WERI-Rb-1 (cell line): ENCODE measurements at regions not wholly inside any gene's neighbourhood (a gene's known extent, or its start where the extent isn't known, plus 50 kb on each side); places are given as distances from the start of the nearest gene placed in this dataset.

Experiments used
- DNase-seq: peaks from one replicate; pipeline ENCODE4 v3.0.0-alpha.2; 2020
- H3K27ac ChIP-seq: fragments of 250-450 bp; sonication (Bioruptor Pico); 2 replicates; pipeline ENCODE4 v1.5.1; 2020; ENCODE audit warnings: mild to moderate bottlenecking, moderate library complexity
- H3K27me3 ChIP-seq: fragments of 250-450 bp; sonication (Bioruptor Pico); 2 replicates; pipeline ENCODE4 v1.5.1; 2021; ENCODE audit warnings: mild to moderate bottlenecking, low read depth, moderate library complexity; ENCODE audit not compliant: insufficient read depth, severe bottlenecking
- H3K36me3 ChIP-seq: fragments of 250-450 bp; sonication (Bioruptor Pico); 2 replicates; pipeline ENCODE4 v1.5.1; 2020; ENCODE audit warnings: mild to moderate bottlenecking, moderate library complexity
- H3K4me3 ChIP-seq: 2 replicates; pipeline ENCODE4 v1.5.1; 2011; ENCODE audit warnings: low read depth, mild to moderate bottlenecking, control low read depth, low read length
- H3K9me3 ChIP-seq: fragments of 250-450 bp; sonication (Bioruptor Pico); 2 replicates; pipeline ENCODE4 v1.5.1; 2021; ENCODE audit warnings: mild to moderate bottlenecking, moderate library complexity; ENCODE audit not compliant: severe bottlenecking
- TF ChIP-seq, protein P1 (sequence below): IDR thresholded peaks from 2 replicates; pipeline ENCODE4 v1.5.1; 2011; ENCODE audit warnings: low read depth, mild to moderate bottlenecking, control low read depth, inconsistent platforms, low read length

DNA sequence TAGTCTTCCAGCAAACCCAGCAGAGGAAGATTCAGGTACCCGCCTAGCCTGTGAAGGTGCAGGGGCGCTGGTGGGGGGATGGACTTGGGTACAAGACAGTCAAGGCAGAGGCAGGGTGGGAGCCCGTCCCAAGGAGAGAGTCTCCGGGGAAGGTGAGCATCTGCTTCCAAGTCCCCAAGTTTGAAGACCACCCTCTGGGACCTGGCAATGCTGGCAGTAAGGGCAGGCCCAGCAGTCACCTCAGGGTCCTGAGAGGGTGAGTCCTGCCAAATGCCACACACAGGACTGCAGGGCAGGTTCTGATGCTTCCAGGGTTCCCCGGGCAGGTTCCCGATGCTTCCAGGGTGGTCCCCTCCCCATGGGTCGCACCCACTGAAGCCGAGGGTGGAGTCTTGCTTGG lies 261.8 kb upstream of the IRX1 start:
- no peak overlapping the region for H3K27ac ChIP-seq
- no peak for DNase-seq
- TF ChIP-seq, protein P1, sequence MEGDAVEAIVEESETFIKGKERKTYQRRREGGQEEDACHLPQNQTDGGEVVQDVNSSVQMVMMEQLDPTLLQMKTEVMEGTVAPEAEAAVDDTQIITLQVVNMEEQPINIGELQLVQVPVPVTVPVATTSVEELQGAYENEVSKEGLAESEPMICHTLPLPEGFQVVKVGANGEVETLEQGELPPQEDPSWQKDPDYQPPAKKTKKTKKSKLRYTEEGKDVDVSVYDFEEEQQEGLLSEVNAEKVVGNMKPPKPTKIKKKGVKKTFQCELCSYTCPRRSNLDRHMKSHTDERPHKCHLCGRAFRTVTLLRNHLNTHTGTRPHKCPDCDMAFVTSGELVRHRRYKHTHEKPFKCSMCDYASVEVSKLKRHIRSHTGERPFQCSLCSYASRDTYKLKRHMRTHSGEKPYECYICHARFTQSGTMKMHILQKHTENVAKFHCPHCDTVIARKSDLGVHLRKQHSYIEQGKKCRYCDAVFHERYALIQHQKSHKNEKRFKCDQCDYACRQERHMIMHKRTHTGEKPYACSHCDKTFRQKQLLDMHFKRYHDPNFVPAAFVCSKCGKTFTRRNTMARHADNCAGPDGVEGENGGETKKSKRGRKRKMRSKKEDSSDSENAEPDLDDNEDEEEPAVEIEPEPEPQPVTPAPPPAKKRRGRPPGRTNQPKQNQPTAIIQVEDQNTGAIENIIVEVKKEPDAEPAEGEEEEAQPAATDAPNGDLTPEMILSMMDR: no peak
- H3K4me3 ChIP-seq: no peak overlapping the region
- H3K36me3 ChIP-seq: no peaks in the 10 kb centered on the region
- peaks cover 100% of the 10 kb centered on the region for H3K27me3 ChIP-seq
- peaks cover 8% of the 10 kb centered on the region for H3K9me3 ChIP-seq

DNA sequence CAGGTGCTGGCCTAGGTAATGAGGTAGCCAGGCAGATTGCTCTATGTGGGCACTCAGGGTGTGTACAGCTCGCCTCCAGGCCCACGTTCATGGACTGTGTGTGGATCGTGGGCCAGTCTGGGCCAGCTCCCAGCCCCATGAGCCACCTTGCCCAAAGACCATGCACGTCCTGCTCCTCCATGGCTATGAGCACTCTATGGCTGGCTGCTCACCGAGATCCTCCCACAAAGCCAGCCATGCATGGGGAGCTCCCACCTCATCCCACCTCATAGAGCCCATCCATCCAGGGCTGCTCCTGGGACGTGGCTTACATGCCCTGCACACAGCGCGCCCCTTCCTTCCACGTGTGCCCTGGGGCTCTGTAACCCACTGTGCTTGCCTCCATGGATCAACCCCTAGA lies 262.5 kb upstream of the IRX1 start:
- Histone ChIP-seq H3K27me3 (peaks cover 100% of the 10 kb centered on the region), H3K27ac (no peak overlapping the region), H3K4me3 (no peak overlapping the region), H3K36me3 (no peaks in the 10 kb centered on the region), H3K9me3 (peaks cover 11% of the 10 kb centered on the region)
- no peak for DNase-seq
- TF ChIP-seq, protein P1: no peak

DNA sequence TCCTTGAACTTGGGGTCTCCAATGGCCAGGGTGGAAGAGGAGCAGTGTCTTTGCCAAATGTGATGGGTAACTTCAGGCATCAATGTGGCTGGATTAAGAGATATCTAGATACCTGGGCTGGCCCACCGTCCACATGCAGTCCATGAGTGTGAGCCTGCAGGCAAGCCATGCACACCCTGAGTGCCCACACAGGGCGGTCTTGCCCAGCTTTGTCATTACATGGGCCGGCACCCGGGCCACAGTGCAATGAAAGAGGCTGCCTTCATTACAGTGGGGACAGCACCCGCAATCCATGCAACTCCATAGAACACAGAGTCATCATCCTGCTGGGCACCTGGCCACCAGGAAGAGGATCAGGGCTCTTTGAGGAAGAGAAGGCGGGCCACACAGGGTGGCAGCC lies 263.8 kb upstream of the IRX1 start:
- DNase-seq: no peak
- peaks cover 7% of the 10 kb centered on the region for H3K9me3 ChIP-seq
- no peaks in the 10 kb centered on the region for H3K36me3 ChIP-seq
- no peak overlapping the region for H3K4me3 ChIP-seq
- H3K27ac ChIP-seq: no peak overlapping the region
- TF ChIP-seq, protein P1: no peak
- peaks cover 96% of the 10 kb centered on the region for H3K27me3 ChIP-seq

DNA sequence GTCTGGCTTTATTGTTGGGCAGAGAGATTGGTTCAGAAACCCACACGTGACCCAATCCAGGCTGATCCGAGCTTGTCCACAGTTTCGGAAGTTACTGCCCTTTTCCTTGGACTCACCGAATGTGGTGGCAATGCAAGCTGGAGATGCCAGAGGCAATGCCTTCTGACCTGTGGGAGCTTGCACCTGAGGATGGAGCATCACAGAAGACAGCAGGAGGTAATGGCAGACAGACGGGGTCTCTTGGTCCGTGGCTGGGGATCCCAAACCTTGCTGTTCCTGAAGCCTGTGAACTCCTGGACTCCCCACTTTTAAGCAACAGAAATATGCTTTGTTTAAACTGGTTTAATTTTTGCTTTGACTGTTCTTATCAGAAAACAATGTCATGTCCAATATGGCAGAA lies 265.2 kb upstream of the IRX1 start:
- Histone ChIP-seq H3K9me3 (peaks cover 2% of the 10 kb centered on the region), H3K4me3 (no peak overlapping the region), H3K27ac (no peak overlapping the region), H3K36me3 (no peaks in the 10 kb centered on the region), H3K27me3 (peaks cover 95% of the 10 kb centered on the region)
- DNase-seq: no peak
- TF ChIP-seq, protein P1: no peak

DNA sequence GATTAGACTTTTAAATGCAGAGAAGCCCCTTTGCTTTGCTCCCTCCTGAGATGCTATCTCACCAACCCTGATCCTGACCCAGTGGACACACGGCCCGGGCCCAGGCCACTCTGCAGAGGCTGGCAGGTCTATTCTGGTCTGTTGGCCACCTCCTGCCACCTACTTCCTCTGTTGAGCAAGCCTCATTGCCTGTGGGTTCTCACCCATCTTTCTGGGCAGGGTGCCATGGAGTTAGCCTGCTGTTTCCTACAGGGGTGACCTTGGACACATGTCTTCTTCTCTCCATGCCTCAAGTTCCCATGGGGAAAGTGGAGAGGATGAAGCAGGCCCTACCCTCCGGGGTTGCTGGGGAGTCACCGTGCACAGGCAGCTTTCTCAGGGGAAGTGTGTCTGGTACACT lies 266.2 kb upstream of the IRX1 start:
- H3K9me3 ChIP-seq: peaks cover 8% of the 10 kb centered on the region
- no peak for DNase-seq
- H3K27me3 ChIP-seq: peaks cover 94% of the 10 kb centered on the region
- H3K4me3 ChIP-seq: no peak overlapping the region
- TF ChIP-seq, protein P1: no peak
- H3K36me3 ChIP-seq: no peaks in the 10 kb centered on the region
- H3K27ac ChIP-seq: no peak overlapping the region

DNA sequence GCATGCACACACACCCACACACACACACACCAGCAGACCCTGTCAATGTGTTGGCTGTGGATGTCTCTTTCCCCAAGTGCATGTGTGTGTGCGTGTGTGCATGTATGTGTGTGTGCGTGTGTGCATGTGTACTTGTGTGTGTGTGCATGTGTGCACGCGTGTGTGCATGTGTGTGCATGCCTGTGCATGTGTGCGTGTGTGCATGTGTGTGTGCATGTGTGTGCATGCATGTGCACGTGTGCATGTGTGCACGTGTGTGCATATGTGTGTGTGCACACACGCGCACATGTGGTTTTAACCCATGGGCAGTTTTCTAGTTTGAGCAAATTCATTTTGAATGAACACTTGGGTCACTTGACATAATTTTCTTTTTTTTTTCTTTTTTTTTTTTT lies 268.8 kb upstream of the IRX1 start:
- H3K36me3 ChIP-seq: no peaks in the 10 kb centered on the region

More for the DNA sequence above, 268.8 kb upstream of the IRX1 start:
- no peak overlapping the region for H3K27ac ChIP-seq
- TF ChIP-seq, protein P1: no peak
- no peak for DNase-seq
- H3K4me3 ChIP-seq: no peak overlapping the region
- H3K9me3 ChIP-seq: peaks cover 11% of the 10 kb centered on the region
- peaks cover 74% of the 10 kb centered on the region for H3K27me3 ChIP-seq
